Mesothelial cell of epicardium (in vitro differentiated cells): ENCODE measurements at regions not wholly inside any gene's neighbourhood (a gene's known extent, or its start where the extent isn't known, plus 50 kb on each side); places are given as distances from the start of the nearest gene placed in this dataset.
"Not testable (repeated sequence)": the region's sequence is repeated elsewhere in the genome, so short reads cannot be mapped to it uniquely, and the experiment has no call there.

Source experiments
- DNase-seq, 2 experiments: peaks; one replicate each; pipeline ENCODE4 v3.0.0; 2021; ENCODE audit warnings: low spot score in 2 of 2; ENCODE audit not compliant: unreplicated experiment in 2 of 2
- H3K27ac Mint-ChIP-seq: 2 replicates; pipeline ENCODE4 v1.8.0; 2021; ENCODE audit warnings: mixed read lengths
- H3K27me3 Mint-ChIP-seq: 2 replicates; pipeline ENCODE4 v1.8.0; 2021; ENCODE audit warnings: low read depth, mixed read lengths
- H3K36me3 Mint-ChIP-seq: 2 replicates; pipeline ENCODE4 v1.8.0; 2021; ENCODE audit warnings: mixed read lengths
- H3K4me1 Mint-ChIP-seq: 2 replicates; pipeline ENCODE4 v1.8.0; 2021; ENCODE audit warnings: mixed read lengths
- H3K4me3 Mint-ChIP-seq: 2 replicates; pipeline ENCODE4 v1.8.0; 2021; ENCODE audit warnings: mild to moderate bottlenecking, moderate library complexity, mixed read lengths
- H3K9me3 Mint-ChIP-seq: 2 replicates; pipeline ENCODE4 v1.8.0; 2021; ENCODE audit warnings: mixed read lengths
- TF ChIP-seq, protein P1 (sequence below): fragments of 200-600 bp; sonication (generic); IDR thresholded peaks from one replicate; pipeline ENCODE4 v1.5.0; 2021; ENCODE audit warnings: antibody characterized with exemption; ENCODE audit not compliant: unreplicated experiment

DNA sequence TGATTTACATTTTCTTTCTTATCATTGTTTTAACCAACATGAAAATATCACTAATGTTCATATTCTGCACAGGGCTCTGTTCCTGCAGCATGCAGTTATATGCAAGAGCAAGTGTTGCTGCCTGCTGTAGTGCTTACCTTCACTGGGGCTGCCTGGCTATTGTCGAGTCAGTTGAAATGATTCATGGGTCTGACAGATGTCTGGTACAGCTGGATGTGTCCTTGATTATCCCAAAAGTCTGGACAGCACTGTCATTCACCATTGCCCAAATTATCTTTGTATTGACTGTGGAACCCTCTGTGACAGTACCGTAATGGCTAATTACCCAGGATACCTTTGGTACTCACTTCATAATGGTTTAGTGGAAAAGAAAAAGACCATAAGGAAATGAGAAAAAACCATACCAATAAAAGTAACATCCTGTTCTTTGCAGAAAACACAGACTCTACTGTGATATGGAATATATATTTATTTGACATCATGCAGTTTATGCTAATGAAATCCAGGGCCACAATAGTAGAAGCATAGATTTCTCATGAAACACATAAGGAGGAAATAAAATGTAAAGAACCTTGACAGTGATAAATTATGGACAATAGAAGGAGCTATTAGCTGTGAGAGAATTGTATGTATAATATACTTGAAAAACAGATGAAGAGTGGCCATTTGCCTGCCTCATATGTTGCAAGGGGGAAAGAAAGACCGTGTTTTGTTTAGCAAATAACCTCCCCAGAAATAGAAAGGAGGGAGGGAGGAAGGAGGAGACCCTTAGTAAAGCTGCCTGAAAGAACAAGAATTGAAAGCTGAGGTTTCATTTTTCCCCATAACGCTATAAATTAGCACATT, 249.8 kb upstream of the ATP5MC3 start:
- H3K4me3 Mint-ChIP-seq: no peak overlapping the region
- no peak for DNase-seq
- H3K36me3 Mint-ChIP-seq: no peaks in the 10 kb centered on the region
- H3K27ac Mint-ChIP-seq: no peak overlapping the region
- TF ChIP-seq, protein P1, sequence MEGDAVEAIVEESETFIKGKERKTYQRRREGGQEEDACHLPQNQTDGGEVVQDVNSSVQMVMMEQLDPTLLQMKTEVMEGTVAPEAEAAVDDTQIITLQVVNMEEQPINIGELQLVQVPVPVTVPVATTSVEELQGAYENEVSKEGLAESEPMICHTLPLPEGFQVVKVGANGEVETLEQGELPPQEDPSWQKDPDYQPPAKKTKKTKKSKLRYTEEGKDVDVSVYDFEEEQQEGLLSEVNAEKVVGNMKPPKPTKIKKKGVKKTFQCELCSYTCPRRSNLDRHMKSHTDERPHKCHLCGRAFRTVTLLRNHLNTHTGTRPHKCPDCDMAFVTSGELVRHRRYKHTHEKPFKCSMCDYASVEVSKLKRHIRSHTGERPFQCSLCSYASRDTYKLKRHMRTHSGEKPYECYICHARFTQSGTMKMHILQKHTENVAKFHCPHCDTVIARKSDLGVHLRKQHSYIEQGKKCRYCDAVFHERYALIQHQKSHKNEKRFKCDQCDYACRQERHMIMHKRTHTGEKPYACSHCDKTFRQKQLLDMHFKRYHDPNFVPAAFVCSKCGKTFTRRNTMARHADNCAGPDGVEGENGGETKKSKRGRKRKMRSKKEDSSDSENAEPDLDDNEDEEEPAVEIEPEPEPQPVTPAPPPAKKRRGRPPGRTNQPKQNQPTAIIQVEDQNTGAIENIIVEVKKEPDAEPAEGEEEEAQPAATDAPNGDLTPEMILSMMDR: no peak
- H3K27me3 Mint-ChIP-seq: peaks cover 3% of the 10 kb centered on the region
- H3K4me1 Mint-ChIP-seq: peaks cover 9% of the 10 kb centered on the region
- peaks cover 9% of the 10 kb centered on the region for H3K9me3 Mint-ChIP-seq

DNA sequence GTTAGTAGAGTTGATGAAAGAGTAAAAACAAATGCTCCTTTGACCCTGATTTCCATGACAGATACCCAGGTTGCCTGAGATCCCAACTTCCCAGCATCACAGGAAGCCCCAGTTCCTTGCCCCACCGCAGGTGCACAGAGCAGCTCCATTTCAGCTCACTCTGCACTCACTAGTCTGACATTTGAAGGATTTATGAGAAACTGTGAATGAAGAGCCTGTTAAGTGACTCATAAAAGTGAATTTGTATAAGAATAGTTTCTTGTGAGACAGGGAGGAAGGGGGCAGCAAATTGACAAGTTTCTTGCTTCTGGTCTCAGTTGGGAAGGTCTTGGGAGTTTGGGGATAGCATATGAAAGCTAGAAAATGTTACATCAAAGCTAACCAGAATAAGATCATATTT, 248.7 kb upstream of the ATP5MC3 start:
- Mint-ChIP-seq H3K4me1 (peaks cover 9% of the 10 kb centered on the region), H3K36me3 (no peaks in the 10 kb centered on the region), H3K27ac (no peak overlapping the region), H3K9me3 (peaks cover 13% of the 10 kb centered on the region), H3K4me3 (no peak overlapping the region), H3K27me3 (peaks cover 3% of the 10 kb centered on the region)
- no peak for DNase-seq
- TF ChIP-seq, protein P1: no peak

DNA sequence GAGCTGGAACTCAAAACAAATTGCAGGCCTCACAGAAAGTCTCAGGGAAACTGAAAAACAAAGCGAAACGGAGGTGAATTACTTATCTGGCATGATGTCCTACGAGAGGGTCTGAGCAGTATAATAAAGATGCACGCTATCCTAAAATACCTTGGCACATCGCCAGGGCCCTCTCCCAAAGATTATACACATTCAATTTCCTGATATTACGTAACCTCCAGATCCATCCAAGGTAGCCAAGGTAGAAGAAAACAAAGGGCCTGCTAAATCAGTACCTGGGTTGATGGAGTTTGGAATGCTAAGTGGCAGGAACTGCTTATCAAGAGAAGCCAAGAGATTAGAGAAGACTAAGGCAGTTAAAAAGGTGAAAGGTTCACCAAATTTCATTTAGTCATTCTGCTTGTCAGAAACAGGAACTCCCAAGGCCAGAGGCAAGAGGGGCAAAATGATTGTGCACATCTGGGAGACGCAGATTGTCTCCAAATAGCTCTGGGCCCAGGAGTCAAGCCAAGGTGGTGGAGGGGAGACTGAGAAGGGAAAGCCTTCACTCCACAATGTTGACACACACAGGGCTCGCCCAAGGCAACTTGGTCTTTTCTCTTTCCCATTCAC, 236.8 kb upstream of the ATP5MC3 start:
- TF ChIP-seq, protein P1: no peak
- H3K9me3 Mint-ChIP-seq: no peaks in the 10 kb centered on the region
- no peak for DNase-seq
- peaks cover 10% of the 10 kb centered on the region for H3K4me1 Mint-ChIP-seq
- H3K27me3 Mint-ChIP-seq: peaks cover 12% of the 10 kb centered on the region
- H3K36me3 Mint-ChIP-seq: no peaks in the 10 kb centered on the region
- H3K4me3 Mint-ChIP-seq: no peak overlapping the region
- no peak overlapping the region for H3K27ac Mint-ChIP-seq

- peaks cover 15% of the 10 kb centered on the region for H3K27me3 Mint-ChIP-seq
- peak; percentile 30 to 42 for DNase-seq
- no peak overlapping the region for H3K4me3 Mint-ChIP-seq
- peaks cover 10% of the 10 kb centered on the region for H3K4me1 Mint-ChIP-seq
- H3K9me3 Mint-ChIP-seq: no peaks in the 10 kb centered on the region
- H3K36me3 Mint-ChIP-seq: no peaks in the 10 kb centered on the region
- TF ChIP-seq, protein P1: peak; percentile 83
- H3K27ac Mint-ChIP-seq: no peak overlapping the region
These were observed 233.5 kb upstream of the ATP5MC3 start for GRCh38 chr2:175414882-175415487.

DNA sequence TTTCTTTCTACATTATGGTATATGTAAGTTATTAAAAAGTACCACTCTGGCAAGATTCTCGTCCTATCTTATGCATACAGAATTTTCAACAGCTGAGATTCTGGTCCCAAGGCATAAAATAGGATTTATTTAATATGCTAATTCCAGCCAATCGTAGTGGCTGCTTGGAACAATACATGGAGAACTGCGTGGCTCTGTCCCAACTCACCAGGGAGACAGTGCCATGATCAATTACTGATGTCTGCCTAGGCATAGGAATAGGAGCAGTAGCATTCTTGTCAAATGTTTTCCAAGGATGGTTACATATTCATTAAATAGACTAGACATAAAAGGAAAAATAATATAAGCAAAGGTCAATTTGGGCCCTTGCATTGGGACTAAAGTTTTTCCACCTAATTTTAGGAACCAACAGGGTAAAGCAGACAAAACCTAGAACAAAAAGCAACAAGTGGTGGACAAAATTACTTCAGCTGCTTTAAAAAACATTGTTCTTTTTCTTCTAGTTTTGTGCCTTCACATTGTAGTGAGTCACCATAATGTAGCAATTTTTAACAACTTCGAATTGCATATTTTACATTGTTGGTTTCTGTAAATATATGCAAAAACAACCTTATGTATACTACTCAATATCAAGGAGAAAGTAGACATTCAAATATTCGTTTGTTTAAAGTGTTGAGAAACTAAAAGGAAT, 232.8 kb upstream of the ATP5MC3 start:
- H3K27me3 Mint-ChIP-seq: peaks cover 17% of the 10 kb centered on the region
- H3K4me3 Mint-ChIP-seq: no peak overlapping the region
- no peak for DNase-seq
- TF ChIP-seq, protein P1: no peak
- H3K27ac Mint-ChIP-seq: no peak overlapping the region
- H3K9me3 Mint-ChIP-seq: no peaks in the 10 kb centered on the region
- peaks cover 10% of the 10 kb centered on the region for H3K4me1 Mint-ChIP-seq
- H3K36me3 Mint-ChIP-seq: no peaks in the 10 kb centered on the region

DNA sequence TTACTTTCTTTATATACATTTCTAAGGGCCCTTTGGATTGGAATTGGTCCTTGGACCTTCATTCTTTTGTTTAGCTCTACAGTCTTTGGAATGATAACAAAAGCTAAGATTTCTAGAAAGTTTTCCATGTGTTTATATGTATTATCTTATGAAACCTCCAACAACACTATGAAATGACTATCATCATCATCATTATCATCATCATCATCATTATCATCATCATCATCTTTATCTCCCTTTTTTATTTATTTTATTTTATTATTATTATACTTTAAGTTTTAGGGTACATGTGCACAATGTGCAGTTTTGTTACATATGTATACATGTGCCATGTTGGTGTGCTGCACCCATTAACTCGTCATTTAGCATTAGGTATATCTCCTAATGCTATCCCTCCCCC, 229.4 kb upstream of the ATP5MC3 start:
- not testable (repeated sequence) for DNase-seq, H3K36me3 Mint-ChIP-seq, H3K4me1 Mint-ChIP-seq, H3K4me3 Mint-ChIP-seq, H3K9me3 Mint-ChIP-seq, H3K27ac Mint-ChIP-seq
- H3K27me3 Mint-ChIP-seq: peaks cover 29% of the 10 kb centered on the region
